Tibial nerve (tissue), 4 donors: ENCODE measurements at regions not wholly inside any gene's neighbourhood (a gene's known extent, or its start where the extent isn't known, plus 50 kb on each side); places are given as distances from the start of the nearest gene placed in this dataset.

ENCODE experiments used
- DNase-seq, 2 donors: peaks; one replicate each; pipeline ENCODE4 v3.0.0-alpha.2; 2019; ENCODE audit warnings: low spot score in 2 of 2
- H3K27ac ChIP-seq, 4 donors: fragments of 200-600 bp; sonication (generic) in 3 of 4; one replicate each; pipeline ENCODE4 v1.5.1; 2017 to 2019; ENCODE audit warnings: mild to moderate bottlenecking in 1 of 4
- H3K27me3 ChIP-seq, 2 donors: fragments of 200-600 bp; sonication (generic) in 1 of 2; one replicate each; pipeline versions ENCODE4 v1.5.1 to v1.6.0; 2017 to 2019
- H3K36me3 ChIP-seq, 3 donors: fragments of 200-600 bp; sonication (generic); one replicate each; pipeline ENCODE4 v1.5.1; 2018 to 2019
- H3K4me1 ChIP-seq, 4 donors: fragments of 200-600 bp; sonication (generic) in 3 of 4; one replicate each; pipeline ENCODE4 v1.5.1; 2017 to 2019
- H3K4me3 ChIP-seq, 4 donors: fragments of 200-600 bp; sonication (generic) in 3 of 4; one replicate each; pipeline ENCODE4 v1.5.1; 2017 to 2019; ENCODE audit warnings: mild to moderate bottlenecking in 1 of 4, moderate library complexity in 1 of 4
- H3K9me3 ChIP-seq, 4 donors: fragments of 200-600 bp; sonication (generic) in 3 of 4; one replicate each; pipeline ENCODE4 v1.5.1; 2017 to 2019
- EP300 ChIP-seq, 2 donors: sonication (generic); formaldehyde crosslinking; IDR thresholded peaks; one replicate each; pipeline ENCODE4 v1.6.1; 2017; ENCODE audit warnings: antibody characterized with exemption in 2 of 2, mild to moderate bottlenecking in 1 of 2
- POLR2A ChIP-seq, 2 donors: fragments of 450-650 bp; IDR thresholded peaks; one replicate each; pipeline ENCODE4 v1.6.1; 2017; ENCODE audit warnings: antibody characterized with exemption in 2 of 2, mild to moderate bottlenecking in 2 of 2, moderate library complexity in 2 of 2
- WGBS, 2 donors: methylation state at CpG; one replicate each; pipeline ENCODE4 v1.1.5; 2018; 5-methylcytosine and 5-hydroxymethylcytosine counted together
- TF ChIP-seq, protein P1 (sequence below), 5 experiments: fragments of 200-600 bp in 3 of 5; fragments of 450-650 bp in 2 of 5; sonication (generic) in 3 of 5; IDR thresholded peaks; one replicate each; pipeline ENCODE4 v1.5.1; 2016 to 2019; ENCODE audit warnings: antibody characterized with exemption in 5 of 5, mild to moderate bottlenecking in 3 of 5, moderate library complexity in 2 of 5

DNA sequence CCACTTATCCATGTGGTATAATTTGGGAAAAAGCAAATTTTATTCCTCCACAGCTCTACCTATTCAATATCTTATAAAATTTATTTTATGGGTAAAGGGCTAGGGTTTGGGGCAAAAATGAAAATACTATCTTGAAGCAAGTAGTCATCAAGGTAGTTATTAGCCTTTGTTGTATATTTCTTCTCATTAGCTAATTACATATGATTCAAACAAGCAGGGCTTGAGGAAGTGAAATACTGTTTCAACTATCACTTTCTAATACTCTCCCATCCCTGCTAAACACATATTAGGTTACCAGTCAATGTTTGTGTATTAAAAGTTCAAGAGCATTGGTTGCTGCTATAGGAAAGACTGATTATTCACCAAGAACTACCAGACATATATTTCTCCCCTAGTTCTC is 517.3 kb downstream of the METTL15 start:
- Histone ChIP-seq H3K36me3 (no peaks in the 10 kb centered on the region), H3K9me3 (no peaks in the 10 kb centered on the region), H3K27ac (no peak overlapping the region), H3K27me3 (no peaks in the 10 kb centered on the region), H3K4me3 (no peak overlapping the region), H3K4me1 (peaks cover 0 to 3% (median 0%) of the 10 kb centered on the region in 4 donors)
- no peak for TF ChIP-seq EP300 (IDR thresholded peaks at IDR 0.05)
- TF ChIP-seq, protein P1, sequence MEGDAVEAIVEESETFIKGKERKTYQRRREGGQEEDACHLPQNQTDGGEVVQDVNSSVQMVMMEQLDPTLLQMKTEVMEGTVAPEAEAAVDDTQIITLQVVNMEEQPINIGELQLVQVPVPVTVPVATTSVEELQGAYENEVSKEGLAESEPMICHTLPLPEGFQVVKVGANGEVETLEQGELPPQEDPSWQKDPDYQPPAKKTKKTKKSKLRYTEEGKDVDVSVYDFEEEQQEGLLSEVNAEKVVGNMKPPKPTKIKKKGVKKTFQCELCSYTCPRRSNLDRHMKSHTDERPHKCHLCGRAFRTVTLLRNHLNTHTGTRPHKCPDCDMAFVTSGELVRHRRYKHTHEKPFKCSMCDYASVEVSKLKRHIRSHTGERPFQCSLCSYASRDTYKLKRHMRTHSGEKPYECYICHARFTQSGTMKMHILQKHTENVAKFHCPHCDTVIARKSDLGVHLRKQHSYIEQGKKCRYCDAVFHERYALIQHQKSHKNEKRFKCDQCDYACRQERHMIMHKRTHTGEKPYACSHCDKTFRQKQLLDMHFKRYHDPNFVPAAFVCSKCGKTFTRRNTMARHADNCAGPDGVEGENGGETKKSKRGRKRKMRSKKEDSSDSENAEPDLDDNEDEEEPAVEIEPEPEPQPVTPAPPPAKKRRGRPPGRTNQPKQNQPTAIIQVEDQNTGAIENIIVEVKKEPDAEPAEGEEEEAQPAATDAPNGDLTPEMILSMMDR (IDR thresholded peaks at IDR 0.05), result no peak
- no peak for TF ChIP-seq POLR2A (IDR thresholded peaks at IDR 0.05)
- no peak for DNase-seq

DNA sequence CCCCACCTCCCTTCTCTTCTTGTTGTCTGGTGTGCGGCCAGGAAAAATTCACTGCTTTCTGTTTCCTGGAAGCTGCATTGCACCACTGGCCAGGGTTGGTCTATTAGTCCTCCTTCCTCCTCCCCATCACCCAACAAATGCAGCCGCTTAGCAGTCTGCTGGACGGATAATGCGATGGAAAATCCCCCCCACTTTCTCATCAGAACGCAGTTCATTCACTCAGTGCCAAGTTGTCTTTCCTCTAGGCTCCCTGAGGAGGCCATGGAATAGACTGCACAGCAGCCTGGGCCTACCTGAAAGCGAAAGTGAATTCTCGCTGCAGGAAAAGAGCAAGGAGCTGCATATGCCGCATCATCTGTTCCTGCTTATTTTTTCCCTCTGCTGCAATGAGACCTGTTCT is 513.6 kb downstream of the METTL15 start:
- no peak for DNase-seq
- WGBS, 2 donors, result 53 to 59% methylated on average over 8 of the region's 8 CpGs
- H3K4me3 ChIP-seq, result peak overlapping the region in 2 of 4 donors; percentile 6 to 25
- no peaks in the 10 kb centered on the region for H3K36me3 ChIP-seq
- TF ChIP-seq, protein P1 (IDR thresholded peaks at IDR 0.05), result no peak
- TF ChIP-seq POLR2A (IDR thresholded peaks at IDR 0.05) (no peak), EP300 (IDR thresholded peaks at IDR 0.05) (no peak)
- H3K27me3 ChIP-seq, result no peaks in the 10 kb centered on the region
- H3K4me1 ChIP-seq, result peaks cover 0 to 3% (median 0%) of the 10 kb centered on the region in 4 donors
- H3K9me3 ChIP-seq, result no peaks in the 10 kb centered on the region
- no peak overlapping the region for H3K27ac ChIP-seq

DNA sequence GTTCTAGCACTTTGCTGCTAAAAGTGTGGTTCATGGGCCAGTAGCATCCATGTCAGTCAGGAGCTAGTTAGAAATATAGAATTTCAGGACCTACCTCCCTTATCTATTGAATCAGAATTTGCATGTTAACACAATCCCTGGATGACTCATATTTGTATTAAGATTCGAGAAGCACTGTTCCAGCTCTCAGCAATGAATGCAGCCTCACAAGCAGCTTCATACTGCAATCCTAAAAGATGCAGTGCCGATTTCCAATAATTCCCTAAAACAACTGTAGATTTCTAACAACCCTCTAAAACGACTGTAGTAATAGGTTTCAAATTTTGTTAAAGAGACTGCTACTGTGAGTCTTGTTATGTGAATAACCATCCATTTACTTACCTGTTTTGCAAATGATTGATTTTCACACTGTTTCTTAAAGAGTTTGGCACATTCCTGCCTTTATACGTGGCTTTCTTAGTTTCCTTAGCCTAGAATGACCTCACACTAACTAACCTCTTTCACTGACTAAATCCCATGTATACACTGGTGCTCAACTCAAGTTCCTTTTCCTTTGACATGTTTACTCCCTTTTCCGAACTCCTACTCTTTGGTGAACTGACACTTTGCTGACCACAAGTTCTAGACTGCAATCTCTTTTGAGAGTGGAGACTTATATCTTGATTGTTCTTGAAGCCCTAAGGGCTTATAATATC is 511.8 kb downstream of the METTL15 start:
- DNase-seq, result no peak
- Histone ChIP-seq H3K36me3 (no peaks in the 10 kb centered on the region), H3K27ac (no peak overlapping the region), H3K4me1 (peaks cover 0 to 3% (median 0%) of the 10 kb centered on the region in 4 donors), H3K9me3 (no peaks in the 10 kb centered on the region), H3K27me3 (no peaks in the 10 kb centered on the region), H3K4me3 (no peak overlapping the region)
- WGBS, 2 donors, result 49 to 55% methylated on average over 5 of the region's 5 CpGs
- no peak for TF ChIP-seq POLR2A (IDR thresholded peaks at IDR 0.05)
- TF ChIP-seq EP300 (IDR thresholded peaks at IDR 0.05), result no peak

DNA sequence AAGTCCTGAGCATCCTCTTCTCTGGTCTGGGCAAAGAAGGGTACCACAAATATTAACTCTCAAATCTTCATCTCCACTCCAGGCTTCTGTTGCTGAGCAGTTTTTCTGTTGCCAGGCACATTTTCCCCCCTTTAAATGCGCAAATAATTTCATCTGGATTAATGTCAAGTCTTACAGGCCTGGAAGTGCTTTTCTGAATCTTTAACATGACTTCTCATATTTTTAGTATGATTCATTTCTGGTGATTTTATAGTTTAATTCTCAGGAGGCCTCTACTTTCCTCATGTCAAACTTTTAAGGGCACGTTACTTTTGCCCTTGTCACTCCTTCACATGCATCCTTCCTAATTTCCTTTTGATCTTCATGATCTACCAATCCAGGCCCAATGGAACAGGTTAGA is 510.2 kb downstream of the METTL15 start:
- H3K9me3 ChIP-seq, result no peaks in the 10 kb centered on the region
- TF ChIP-seq, protein P1 (IDR thresholded peaks at IDR 0.05), result no peak
- no peak for TF ChIP-seq POLR2A (IDR thresholded peaks at IDR 0.05)
- no peak for TF ChIP-seq EP300 (IDR thresholded peaks at IDR 0.05)
- H3K4me3 ChIP-seq, result no peak overlapping the region
- no peaks in the 10 kb centered on the region for H3K27me3 ChIP-seq
- H3K4me1 ChIP-seq, result peaks cover 0 to 3% (median 0%) of the 10 kb centered on the region in 4 donors
- H3K27ac ChIP-seq, result no peak overlapping the region
- WGBS, 2 donors, result 73 to 77% methylated on average over 2 of the region's 2 CpGs
- DNase-seq, result no peak
- no peaks in the 10 kb centered on the region for H3K36me3 ChIP-seq

DNA sequence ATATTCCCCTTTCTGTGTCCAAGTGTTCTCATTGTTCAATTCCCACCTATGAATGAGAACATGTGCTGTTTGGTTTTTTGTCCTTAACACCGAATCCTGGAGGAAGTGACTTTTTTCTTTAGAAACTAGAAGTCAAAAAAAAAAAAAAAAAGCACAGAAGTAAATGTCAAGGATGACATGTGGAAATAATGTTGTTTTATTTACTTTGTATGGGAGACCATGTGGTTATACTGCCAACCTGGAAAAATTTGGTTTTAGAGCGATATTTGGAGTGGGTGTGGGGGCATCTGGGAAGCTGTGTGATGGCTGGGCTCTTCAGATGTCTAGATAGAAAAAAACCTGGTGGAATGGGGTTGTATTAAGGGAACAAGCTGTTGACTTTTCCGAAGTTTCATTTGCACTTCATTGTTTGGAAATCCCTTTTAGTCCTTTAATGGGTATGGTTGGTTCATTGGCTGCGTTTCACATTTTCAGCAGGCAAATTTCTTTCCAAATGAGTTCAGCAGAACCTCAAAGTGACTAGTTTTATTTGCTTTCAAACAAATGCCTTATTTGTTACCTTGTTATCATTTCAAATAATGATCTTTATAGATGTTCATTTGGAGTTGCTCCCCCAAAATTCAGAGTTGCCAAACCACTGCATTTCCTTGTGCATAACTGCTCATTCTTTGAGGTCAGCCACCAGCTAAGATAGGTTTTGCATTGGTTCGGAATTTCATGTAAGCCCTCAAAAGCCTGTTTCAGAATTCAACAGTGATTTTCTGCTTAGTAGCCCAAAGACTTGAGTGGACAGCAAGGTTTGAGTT is 508.2 kb downstream of the METTL15 start:
- WGBS, 2 donors, result 72 to 85% methylated on average over 5 of the region's 5 CpGs
- no peak for TF ChIP-seq EP300 (IDR thresholded peaks at IDR 0.05)
- no peak for TF ChIP-seq POLR2A (IDR thresholded peaks at IDR 0.05)
- TF ChIP-seq, protein P1 (IDR thresholded peaks at IDR 0.05), result no peak
- Histone ChIP-seq H3K4me3 (no peak overlapping the region), H3K27me3 (no peaks in the 10 kb centered on the region), H3K9me3 (no peaks in the 10 kb centered on the region), H3K4me1 (no peaks in the 10 kb centered on the region), H3K36me3 (no peaks in the 10 kb centered on the region), H3K27ac (no peak overlapping the region)
- DNase-seq, result no peak
